ENCODE measurements at regions not wholly inside any gene's neighbourhood (a gene's known extent, or its start where the extent isn't known, plus 50 kb on each side); places are given as distances from the start of the nearest gene placed in this dataset.
"Not testable (repeated sequence)": the region's sequence is repeated elsewhere in the genome, so short reads cannot be mapped to it uniquely, and the experiment has no call there.

DNA sequence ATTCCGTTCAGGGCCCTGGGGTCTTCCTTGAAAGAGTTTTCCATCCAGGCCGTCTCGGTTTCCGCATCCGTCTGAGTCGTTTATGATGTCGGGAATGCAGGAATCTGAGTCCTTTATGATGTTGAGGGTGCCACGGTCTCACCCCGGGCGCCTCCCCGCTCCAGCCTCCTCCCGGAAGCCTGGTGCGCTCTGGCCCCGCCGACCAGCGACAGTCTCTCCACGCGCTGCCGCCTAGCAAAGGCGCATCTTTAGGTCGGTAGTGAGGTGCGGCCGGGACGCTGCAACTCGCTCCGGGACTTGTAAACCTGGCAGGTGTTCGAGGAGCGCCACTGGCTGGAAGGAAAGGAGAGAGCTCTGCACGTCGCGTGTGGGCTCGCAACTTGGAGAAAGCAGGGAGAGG is 132.6 kb downstream of the FAM72C start:
- DNase-seq (ENCODE audit: low spot score), result not testable (repeated sequence)

- not testable (repeated sequence) for DNase-seq (ENCODE audit: low spot score)
Observed at GRCh38 chr1:143838598-143838929, 133.2 kb downstream of the FAM72C start.

- not testable (repeated sequence) for DNase-seq (ENCODE audit: low spot score)
Observed at GRCh38 chr1:143837924-143838597, 133.7 kb downstream of the FAM72C start.

DNA sequence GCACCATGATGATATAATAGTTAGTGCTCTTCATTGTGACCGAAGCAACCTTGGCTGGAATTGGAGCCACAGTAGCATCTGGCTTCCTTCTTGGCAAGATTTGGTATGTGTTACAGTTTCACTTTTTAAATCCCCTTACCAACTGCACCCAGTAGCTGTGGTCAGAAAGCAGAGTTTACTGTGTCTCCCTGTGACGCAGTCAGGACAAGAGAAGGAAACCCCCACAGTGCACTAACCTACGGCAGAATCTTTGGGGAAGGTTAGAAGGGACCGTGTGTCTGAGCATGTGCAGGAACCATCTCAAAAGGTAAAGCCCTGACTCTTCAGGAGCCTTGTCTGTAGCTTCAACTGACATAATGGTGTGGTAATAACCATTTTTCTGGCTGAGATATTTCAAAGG is 138.4 kb downstream of the FAM72C start:
- not testable (repeated sequence) for DNase-seq (ENCODE audit: low spot score)

DNA sequence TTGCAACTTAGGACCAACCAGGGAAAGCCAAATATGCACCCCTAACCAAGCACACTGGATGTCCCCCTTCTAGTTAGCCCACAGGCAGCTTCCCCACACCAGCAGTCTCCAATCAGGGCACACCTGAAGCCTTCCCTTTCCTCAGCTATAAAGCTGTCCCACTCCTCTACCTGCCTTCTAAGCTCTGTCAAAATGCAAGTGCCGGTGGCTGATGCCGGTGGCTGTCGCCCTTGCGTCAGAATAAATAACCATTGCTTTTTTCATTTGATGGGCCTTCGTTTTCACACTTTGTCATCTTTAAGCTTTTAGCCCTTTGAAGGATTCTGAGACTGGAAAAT is 139.4 kb downstream of the FAM72C start:
- not testable (repeated sequence) for DNase-seq (ENCODE audit: low spot score)

DNA sequence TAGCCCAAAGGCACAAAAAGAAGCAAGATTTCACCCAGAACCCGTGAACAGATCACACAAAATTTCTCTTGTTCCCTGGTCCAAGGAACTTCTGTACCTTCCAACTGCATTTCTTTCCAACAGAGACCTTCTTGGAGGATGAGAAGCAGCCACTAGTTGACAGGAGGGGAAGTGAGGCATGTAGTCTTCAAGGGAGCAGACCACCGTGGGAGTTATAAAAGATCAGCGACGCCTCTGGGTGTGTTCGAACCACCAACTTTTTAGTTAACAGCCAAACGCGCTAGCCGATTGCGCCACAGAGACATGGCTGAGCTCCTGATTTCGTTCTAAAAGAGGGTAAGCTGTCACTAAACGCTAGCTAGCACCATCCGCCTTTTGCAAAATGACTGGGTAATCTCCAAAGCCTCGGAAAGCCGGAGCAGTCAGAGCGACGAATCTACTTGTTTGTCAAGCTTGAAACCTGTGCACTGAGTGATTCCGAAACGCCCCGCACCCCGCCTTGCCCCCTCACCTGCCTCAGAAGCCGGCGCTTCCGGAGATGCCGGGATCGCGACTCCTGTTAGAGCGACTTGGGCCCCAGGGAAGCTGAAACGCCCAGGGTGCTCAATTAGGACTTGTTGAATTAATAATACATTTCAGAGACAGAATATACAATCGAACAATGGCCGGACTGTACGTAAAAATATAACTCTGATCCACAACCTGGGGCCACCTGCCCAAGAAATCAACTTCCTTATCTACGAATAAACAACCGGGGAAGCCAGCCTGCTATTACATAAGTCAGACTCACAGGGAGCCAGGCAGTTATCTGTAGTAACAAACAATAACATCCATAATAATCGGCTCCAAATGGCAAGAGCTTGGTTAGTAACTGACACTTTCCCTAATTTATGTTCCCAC is 140.1 kb downstream of the FAM72C start:
- not testable (repeated sequence) for DNase-seq (ENCODE audit: low spot score)

DNA sequence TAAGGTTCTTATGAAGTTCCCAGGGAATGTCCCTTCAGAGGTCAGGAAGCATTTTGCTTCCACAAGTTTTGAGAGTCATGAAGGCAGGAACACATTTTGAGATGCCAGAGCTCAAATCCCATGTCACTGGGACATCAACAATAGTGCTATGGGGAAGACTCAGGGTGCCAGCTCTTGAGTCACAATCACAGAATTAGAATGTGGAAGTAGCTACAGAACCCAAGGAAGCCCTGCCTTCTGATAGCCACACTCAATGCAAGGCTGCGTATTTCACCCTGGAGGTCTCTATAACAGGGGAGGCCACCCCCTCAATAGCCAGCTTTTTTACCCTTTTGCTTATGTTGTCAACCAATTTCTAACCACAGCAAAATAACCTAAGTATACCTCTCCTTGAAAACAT is 145.6 kb downstream of the FAM72C start:
- not testable (repeated sequence) for DNase-seq (ENCODE audit: low spot score)

DNA sequence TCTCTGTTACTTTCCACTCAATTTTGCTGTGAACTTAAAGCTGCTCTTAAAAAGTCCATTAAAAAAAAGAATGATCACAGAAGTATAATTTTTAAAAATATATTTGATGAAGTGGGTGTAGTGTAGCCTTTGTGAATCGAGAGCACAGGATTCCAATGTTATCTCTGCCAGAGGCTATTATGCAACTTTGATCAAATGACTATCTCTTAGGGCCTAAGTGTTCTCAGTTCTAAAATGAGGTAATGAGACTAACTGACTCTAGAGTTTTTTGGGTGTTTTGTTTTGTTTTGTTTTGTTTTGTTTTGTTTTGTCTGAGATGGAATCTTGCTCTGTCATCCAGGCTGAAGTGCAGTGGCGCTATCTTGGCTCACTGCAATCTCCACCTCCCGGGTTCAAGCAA is 147.5 kb downstream of the FAM72C start:
- DNase-seq (ENCODE audit: low spot score), result not testable (repeated sequence)

DNA sequence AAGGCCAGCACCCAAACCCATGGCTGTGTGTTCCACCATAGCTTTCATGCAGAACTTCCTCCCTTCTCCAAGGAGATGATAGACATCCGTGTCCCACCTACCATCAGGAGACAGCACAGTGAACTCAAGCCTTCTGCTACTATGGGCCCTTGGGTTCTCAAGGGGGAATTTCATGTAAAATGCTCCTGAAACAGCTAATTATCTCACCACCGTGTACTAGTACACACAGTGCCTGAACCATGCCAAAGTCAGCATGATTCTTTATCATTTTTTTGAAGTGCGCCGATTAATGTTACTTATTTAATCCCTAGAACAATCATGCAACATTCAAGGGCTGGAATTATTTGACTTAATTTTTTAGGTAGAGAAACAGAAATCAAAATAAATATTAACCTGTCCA is 151.7 kb downstream of the FAM72C start:
- not testable (repeated sequence) for DNase-seq (ENCODE audit: low spot score)

DNA sequence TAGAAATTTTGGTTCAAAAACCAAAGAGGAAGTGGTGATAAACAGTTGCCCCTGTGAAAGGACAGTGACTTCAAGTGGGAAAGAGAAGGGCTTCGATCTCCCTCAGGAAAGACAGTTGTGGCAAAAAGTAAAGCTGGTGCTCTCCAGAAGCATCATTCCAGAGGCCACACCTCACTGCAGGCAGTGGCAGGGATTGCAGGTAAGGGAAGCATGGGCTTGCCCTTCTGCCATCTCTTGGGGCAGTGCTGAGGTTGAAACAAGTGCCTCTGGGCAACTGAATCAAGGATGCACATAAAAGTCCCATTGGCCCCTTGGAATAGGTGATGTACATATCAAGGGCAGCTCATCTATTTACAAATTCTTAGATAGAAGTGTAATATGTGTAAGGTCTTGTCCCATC is 155.4 kb downstream of the FAM72C start:
- not testable (repeated sequence) for DNase-seq (ENCODE audit: low spot score)

DNA sequence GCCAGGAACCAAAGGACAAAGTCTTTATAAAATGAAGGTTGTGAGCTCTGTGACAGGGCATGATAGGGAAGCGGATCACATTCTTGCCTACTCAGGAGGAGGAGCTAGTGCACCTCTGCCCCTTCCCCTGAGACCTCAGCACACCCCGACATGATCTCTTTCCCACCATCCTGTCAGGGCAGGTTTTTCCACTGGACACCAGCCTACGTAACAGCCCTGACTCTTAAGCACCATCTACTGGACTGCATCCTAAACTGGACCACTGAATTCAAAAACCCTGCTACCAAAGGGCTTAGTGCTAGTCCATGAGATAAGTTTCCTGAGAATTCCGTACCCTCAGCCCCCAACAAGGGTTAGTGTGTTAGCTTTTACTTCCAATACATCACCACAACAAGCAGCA is 166.4 kb downstream of the FAM72C start:
- DNase-seq (ENCODE audit: low spot score), result not testable (repeated sequence)

DNA sequence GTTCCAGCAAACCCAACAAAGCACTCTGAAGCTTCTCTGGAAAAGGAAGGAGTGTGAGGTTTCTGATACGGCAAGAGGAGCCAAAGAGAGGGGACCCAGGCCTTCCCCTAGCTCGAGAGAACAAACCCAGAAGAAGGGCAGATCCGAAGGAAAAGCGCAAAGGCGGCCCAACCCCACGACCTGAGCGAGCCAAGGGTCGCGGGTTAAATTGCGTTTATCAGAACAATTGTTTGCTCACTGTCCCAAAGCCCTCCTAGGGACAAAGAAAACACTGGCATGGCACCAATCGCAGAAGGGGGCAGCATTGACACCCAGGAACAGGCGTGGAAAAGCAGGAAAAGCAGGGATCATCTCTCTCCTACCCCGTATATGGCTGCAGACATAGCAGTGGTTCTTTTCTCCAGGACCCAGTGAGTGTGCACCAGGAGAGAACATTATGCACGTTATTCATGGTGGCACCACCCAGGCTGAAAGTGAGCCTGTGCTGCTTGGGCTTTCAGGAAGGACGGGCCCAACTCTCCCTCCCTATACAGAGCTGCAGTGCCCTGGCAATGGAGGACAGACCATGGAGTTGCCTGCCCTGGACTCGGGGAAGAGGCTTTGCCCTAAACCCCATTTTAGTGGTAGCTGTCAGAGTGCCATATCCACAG is 167.0 kb downstream of the FAM72C start:
- DNase-seq (ENCODE audit: low spot score), result not testable (repeated sequence)

GRCh38 chr1:143803927-143804411 is 167.8 kb downstream of the FAM72C start:
- peak; percentile 28 for DNase-seq (ENCODE audit: low spot score)

DNA sequence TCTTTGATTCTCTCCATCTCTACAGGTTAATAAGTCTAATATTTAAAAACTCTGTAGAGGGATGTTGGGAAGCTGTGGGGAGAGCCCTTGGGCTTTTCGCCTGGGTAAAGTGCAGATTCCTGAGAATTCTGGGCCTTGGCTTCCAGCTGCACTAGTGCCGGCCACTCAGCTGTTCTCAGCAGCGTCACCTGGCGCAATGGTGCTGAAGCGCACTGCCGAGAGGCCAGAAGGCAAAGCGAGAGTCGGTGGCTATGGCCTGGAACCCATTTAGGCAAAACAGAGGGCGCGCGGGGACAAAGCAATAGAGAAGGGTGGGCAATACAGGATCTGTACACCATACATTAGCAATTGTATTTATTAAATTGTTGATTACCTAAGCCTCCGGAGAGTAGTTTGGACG is 168.7 kb downstream of the FAM72C start:
- not testable (repeated sequence) for DNase-seq (ENCODE audit: low spot score)

DNA sequence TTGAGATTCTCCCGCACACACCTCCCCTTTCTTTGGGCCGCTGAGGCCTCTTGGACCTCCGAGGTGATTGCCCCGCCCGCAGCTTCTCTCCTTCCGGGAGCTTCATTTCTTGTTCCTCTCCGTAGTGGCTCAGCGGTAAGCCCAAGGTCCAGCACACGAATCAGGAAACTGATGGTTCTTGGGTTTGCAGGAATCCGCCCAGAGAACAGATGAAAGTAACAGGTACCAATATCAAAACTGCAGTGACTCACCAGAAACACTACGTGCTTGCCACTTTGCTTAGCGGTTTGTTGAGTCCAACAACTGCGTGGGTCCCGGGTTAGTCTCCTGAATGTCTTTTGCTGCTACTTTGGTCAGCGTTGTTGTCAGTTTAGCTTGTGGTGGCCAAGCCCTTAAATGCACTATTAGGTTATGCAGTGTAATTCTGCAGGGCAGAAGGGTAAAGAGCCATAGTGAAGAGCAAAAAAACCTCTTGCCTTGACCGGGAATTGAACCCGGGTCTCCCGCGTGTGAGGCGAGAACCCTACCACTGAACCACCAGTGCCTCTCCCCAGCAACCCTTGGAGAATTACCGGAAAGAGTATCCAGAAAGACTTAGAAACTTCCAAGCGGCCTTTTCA is 172.1 kb downstream of the FAM72C start:
- not testable (repeated sequence) for DNase-seq (ENCODE audit: low spot score)

DNA sequence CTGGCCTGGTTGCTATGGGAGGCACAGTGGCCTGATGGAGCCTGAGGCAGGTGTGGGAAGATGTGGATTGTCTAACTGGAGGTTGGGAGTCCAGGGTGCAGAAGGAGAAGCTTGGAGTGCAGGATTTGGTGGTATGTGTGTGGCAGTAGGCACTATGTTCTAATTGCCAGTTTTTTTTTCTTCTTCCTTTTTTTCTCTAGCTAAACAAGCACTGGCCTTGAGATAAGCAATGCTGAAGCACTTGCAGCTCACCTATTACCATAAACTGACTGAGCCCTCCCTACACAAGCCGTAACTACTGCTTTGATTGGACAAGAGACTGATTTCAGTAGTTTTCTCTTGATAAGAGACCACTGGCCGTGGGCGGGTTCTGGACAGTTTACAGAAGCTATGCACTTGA is 175.4 kb downstream of the FAM72C start:
- not testable (repeated sequence) for DNase-seq (ENCODE audit: low spot score)

DNA sequence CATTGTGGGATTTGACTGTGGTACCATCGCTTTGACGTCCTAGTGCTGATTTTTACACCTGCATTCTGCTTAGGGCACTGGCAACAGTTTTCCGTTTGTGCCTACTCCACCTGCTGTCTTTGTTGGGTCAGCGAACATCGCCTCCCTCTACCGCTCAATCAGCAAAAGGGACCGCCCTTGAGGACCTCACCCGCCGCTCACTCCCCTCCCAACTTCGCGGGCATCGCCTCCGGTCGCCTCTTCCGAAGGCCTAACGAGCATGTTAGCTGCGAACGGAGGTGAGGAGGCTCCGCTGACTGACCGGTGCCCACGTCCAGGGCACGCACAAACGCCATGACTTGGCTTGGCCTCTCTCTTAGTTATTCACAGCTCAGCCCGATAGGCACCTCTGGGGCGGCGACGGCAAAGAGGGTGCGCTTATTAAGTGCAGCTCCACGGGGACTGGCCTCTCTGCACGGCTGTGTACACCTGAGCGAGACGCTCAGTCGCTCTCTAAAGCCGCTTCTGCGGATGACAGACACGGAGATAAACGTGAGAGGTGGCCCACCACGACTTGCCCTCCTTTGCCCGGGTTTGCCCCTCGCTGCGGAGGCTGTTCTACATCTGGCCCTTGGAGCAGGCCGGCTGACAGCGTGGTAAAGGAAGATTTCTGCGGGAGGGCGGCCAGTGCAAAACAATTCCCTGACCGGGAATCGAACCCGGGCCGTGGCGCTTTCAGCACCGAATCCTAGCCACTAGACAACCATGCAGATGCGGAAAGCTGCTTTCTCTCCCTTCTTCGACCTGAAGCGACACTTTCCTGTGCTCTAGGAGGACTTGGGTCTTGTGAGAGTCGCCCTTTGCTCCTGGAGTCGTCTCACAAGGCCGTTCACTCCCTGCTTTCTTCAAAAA is 179.5 kb downstream of the FAM72C start:
- DNase-seq (ENCODE audit: low spot score), result not testable (repeated sequence)

DNA sequence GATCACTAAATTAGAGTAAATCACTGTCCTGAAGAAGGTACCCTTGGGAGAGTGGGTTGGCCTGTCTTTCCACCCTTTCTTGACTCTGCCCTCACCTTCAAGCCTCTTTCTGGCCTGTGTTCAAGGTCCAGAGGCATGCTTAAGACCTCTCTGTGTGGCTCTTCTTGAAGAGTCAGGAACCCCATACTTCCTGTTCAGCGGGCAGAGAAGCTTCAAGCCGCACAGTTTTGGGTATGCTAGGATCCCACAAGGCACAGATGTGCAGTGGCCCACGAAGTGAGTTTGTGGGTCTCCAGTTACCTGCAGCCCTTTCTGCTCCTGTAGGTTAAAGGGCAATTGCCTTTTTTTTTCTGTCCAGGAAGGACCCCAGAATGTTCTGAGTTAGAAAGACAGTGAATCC is 185.4 kb downstream of the FAM72C start:
- not testable (repeated sequence) for DNase-seq (ENCODE audit: low spot score)

- DNase-seq (ENCODE audit: low spot score), result not testable (repeated sequence)
Observed at GRCh38 chr1:143785883-143786282, 185.9 kb downstream of the FAM72C start.

GRCh38 chr1:143784239-143784882 is 187.4 kb downstream of the FAM72C start:
- not testable (repeated sequence) for DNase-seq (ENCODE audit: low spot score)

- not testable (repeated sequence) for DNase-seq (ENCODE audit: low spot score)
Observed at GRCh38 chr1:143778178-143778577, 193.6 kb downstream of the FAM72C start.

Data from SW480 (cell line).